ENCODE measurements at regions not wholly inside any gene's neighbourhood (a gene's known extent, or its start where the extent isn't known, plus 50 kb on each side); places are given as distances from the start of the nearest gene placed in this dataset.

DNA sequence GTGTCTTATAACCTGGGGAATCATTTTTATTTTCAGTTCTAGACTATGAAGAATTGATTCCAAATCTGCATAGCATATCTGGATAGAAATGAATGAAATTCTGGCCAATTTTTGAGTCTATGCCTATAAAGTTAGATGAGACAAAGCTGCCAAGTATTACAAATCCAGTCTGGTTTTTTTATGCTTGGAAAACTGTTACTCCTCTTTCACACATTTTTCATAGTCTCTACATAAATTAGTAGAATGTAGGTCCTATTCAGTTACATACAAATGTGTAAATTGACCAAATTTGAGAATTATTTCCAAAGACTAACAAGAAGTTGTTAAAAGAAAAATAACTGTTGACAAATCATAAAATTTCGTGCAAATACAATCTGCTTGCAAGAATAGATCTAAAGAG is 1505.2 kb downstream of the AMY1C start:
- no peaks in the 10 kb centered on the region for H3K36me3 Mint-ChIP-seq (ENCODE audit: insufficient read depth in 1 of 3, low read depth in 3 of 3)
- no peak for DNase-seq
- Histone ChIP-seq H2BK15ac (ENCODE audit: low read depth, low read length) (no peak overlapping the region), H3K4me1 (ENCODE audit: insufficient read depth, low read length) (no peaks in the 10 kb centered on the region), H3K4ac (ENCODE audit: low read depth, low read length) (no peak overlapping the region), H2BK120ac (ENCODE audit: low read depth, low read length, poor library complexity, severe bottlenecking) (no peak overlapping the region), H4K8ac (replicated peaks; ENCODE audit: insufficient read length, low read depth, low read length) (no peak overlapping the region), H3K79me1 (ENCODE audit: insufficient read depth, low read depth, low read length, poor library complexity, severe bottlenecking) (no peaks in the 10 kb centered on the region), H2BK20ac (ENCODE audit: low read depth, low read length, poor library complexity, severe bottlenecking) (no peak overlapping the region), H4K20me1 (ENCODE audit: control insufficient read depth, insufficient read depth, insufficient read length) (no peaks in the 10 kb centered on the region), H3K23me2 (ENCODE audit: insufficient read length, low read depth, low read length, poor library complexity, severe bottlenecking) (no peaks in the 10 kb centered on the region), H3T11ph (ENCODE audit: low read length) (no peak overlapping the region), H3K79me2 (ENCODE audit: insufficient read depth, low read length) (no peaks in the 10 kb centered on the region), H3K4me2 (ENCODE audit: insufficient read depth, insufficient read length, low read length) (no peak overlapping the region), H4K91ac (ENCODE audit: insufficient read length, low read depth, low read length) (no peak overlapping the region), H3K27ac (ENCODE audit: insufficient read length, low read depth, low read length) (no peak overlapping the region), H3K14ac (ENCODE audit: insufficient read depth, low read length) (no peak overlapping the region), H2BK5ac (ENCODE audit: insufficient read length, low read length) (no peak overlapping the region), H3K9ac (ENCODE audit: extremely low read depth, insufficient read length, low read length) (no peak overlapping the region), H3K56ac (ENCODE audit: insufficient read length, low read depth, low read length) (no peak overlapping the region), H3K18ac (ENCODE audit: insufficient read length, low read depth, low read length) (no peak overlapping the region), H3K27me3 (ENCODE audit: insufficient read depth, low read length) (no peaks in the 10 kb centered on the region), H3K23ac (ENCODE audit: insufficient read length, low read depth, low read length) (no peak overlapping the region), H2BK12ac (ENCODE audit: insufficient read length, low read depth, low read length) (no peak overlapping the region), H3K9me3 (ENCODE audit: control insufficient read depth, low read depth, low read length) (no peaks in the 10 kb centered on the region), H2AFZ (ENCODE audit: low read length) (no peak overlapping the region), H4K5ac (ENCODE audit: insufficient read length, low read depth, low read length) (no peak overlapping the region), H2AK5ac (ENCODE audit: insufficient read length, low read length) (no peak overlapping the region)
- H3K9me3 Mint-ChIP-seq: no peaks in the 10 kb centered on the region
- TF ChIP-seq, protein P1, sequence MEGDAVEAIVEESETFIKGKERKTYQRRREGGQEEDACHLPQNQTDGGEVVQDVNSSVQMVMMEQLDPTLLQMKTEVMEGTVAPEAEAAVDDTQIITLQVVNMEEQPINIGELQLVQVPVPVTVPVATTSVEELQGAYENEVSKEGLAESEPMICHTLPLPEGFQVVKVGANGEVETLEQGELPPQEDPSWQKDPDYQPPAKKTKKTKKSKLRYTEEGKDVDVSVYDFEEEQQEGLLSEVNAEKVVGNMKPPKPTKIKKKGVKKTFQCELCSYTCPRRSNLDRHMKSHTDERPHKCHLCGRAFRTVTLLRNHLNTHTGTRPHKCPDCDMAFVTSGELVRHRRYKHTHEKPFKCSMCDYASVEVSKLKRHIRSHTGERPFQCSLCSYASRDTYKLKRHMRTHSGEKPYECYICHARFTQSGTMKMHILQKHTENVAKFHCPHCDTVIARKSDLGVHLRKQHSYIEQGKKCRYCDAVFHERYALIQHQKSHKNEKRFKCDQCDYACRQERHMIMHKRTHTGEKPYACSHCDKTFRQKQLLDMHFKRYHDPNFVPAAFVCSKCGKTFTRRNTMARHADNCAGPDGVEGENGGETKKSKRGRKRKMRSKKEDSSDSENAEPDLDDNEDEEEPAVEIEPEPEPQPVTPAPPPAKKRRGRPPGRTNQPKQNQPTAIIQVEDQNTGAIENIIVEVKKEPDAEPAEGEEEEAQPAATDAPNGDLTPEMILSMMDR (conservative IDR thresholded peaks at IDR 0.05): no peak
- no peak overlapping the region for H3K4me3 Mint-ChIP-seq
- H3K4me1 Mint-ChIP-seq: no peaks in the 10 kb centered on the region
- H3K27me3 Mint-ChIP-seq (ENCODE audit: low read depth): no peaks in the 10 kb centered on the region
- H3K27ac Mint-ChIP-seq: no peak overlapping the region
- no CpG with 5 or more reads among the region's 1 CpG for WGBS (ENCODE audit: extremely low coverage, insufficient read length, low lambda C conversion rate)

Data from H9 (cell line).